ENCODE measurements at regions not wholly inside any gene's neighbourhood (a gene's known extent, or its start where the extent isn't known, plus 50 kb on each side); places are given as distances from the start of the nearest gene placed in this dataset.

GRCh38 chrX:16284842-16285241 is 117.6 kb downstream of the MAGEB17 start:
- no peak for TF ChIP-seq CTCF (IDR thresholded peaks at IDR 0.05)
- no peak for TF ChIP-seq POLR2A (IDR thresholded peaks at IDR 0.05)
- Histone ChIP-seq H3K36me3 (no peaks in the 10 kb centered on the region), H3K27me3 (no peaks in the 10 kb centered on the region), H3K4me1 (no peaks in the 10 kb centered on the region), H3K9me3 (no peaks in the 10 kb centered on the region), H3K4me3 (no peak overlapping the region), H3K27ac (no peak overlapping the region)
- intact Hi-C loops (cut with DNase I; ENCODE audit: low total_unique reads), result no loop called here
- DNase-seq, result no peak

- H3K27me3 ChIP-seq, result no peaks in the 10 kb centered on the region
- H3K36me3 ChIP-seq, result no peaks in the 10 kb centered on the region
- no peaks in the 10 kb centered on the region for H3K4me1 ChIP-seq
- TF ChIP-seq POLR2A (IDR thresholded peaks at IDR 0.05) (no peak), CTCF (IDR thresholded peaks at IDR 0.05) (no peak)
- no peak overlapping the region for H3K4me3 ChIP-seq
- DNase-seq, result no peak
- no peaks in the 10 kb centered on the region for H3K9me3 ChIP-seq
- H3K27ac ChIP-seq, result no peak overlapping the region
- intact Hi-C loops (cut with DNase I; ENCODE audit: low total_unique reads), result no loop called here
Observed at GRCh38 chrX:16290997-16291396, 123.7 kb downstream of the MAGEB17 start.

- DNase-seq, result no peak
- H3K27ac ChIP-seq, result no peak overlapping the region
- TF ChIP-seq CTCF (IDR thresholded peaks at IDR 0.05) (no peak), POLR2A (IDR thresholded peaks at IDR 0.05) (no peak)
- H3K27me3 ChIP-seq, result no peaks in the 10 kb centered on the region
- intact Hi-C loops (cut with DNase I; ENCODE audit: low total_unique reads), result no loop called here
- H3K9me3 ChIP-seq, result no peaks in the 10 kb centered on the region
- H3K4me3 ChIP-seq, result no peak overlapping the region
- H3K4me1 ChIP-seq, result no peaks in the 10 kb centered on the region
- no peaks in the 10 kb centered on the region for H3K36me3 ChIP-seq
Observed at GRCh38 chrX:16300831-16301230, 133.6 kb downstream of the MAGEB17 start.

- intact Hi-C loops (cut with DNase I; ENCODE audit: low total_unique reads), result no loop called here
- Histone ChIP-seq H3K9me3 (no peaks in the 10 kb centered on the region), H3K27me3 (no peaks in the 10 kb centered on the region), H3K4me1 (no peaks in the 10 kb centered on the region), H3K4me3 (no peak overlapping the region), H3K27ac (no peak overlapping the region), H3K36me3 (no peaks in the 10 kb centered on the region)
- TF ChIP-seq CTCF (IDR thresholded peaks at IDR 0.05), result no peak
- no peak for TF ChIP-seq POLR2A (IDR thresholded peaks at IDR 0.05)
- no peak for DNase-seq
Observed at GRCh38 chrX:16304751-16305150, 137.5 kb downstream of the MAGEB17 start.

GRCh38 chrX:16305187-16305586 is 137.9 kb downstream of the MAGEB17 start:
- no peak for DNase-seq
- Histone ChIP-seq H3K4me1 (no peaks in the 10 kb centered on the region), H3K27me3 (no peaks in the 10 kb centered on the region), H3K27ac (no peak overlapping the region), H3K4me3 (no peak overlapping the region), H3K9me3 (no peaks in the 10 kb centered on the region), H3K36me3 (no peaks in the 10 kb centered on the region)
- TF ChIP-seq CTCF (IDR thresholded peaks at IDR 0.05) (no peak), POLR2A (IDR thresholded peaks at IDR 0.05) (no peak)
- intact Hi-C loops (cut with DNase I; ENCODE audit: low total_unique reads), result no loop called here
